Fibroblast of pulmonary artery (primary cell): ENCODE measurements at regions not wholly inside any gene's neighbourhood (a gene's known extent, or its start where the extent isn't known, plus 50 kb on each side); places are given as distances from the start of the nearest gene placed in this dataset.
A peak's percentile ranks its signal among the peaks of the same experiment; 100 is the strongest.
"Not testable (repeated sequence)": the region's sequence is repeated elsewhere in the genome, so short reads cannot be mapped to it uniquely, and the experiment has no call there.

ENCODE experiments used
- DNase-seq: peaks from one replicate; pipeline ENCODE4 v3.0.0-alpha.2; 2010; ENCODE audit warnings: low read depth
- H3K4me3 ChIP-seq: replicated peaks from 2 replicates; pipeline ENCODE4 v1.5.1; 2011; ENCODE audit warnings: low read depth, mild to moderate bottlenecking, control low read depth, low read length, moderate library complexity
- CTCF ChIP-seq: IDR thresholded peaks from 2 replicates; pipeline ENCODE4 v1.5.1; 2011; ENCODE audit warnings: mild to moderate bottlenecking, control low read depth, low read length, inconsistent platforms; ENCODE audit errors: missing control alignments

GRCh38 chr13:64480211-64480610 is 2749.9 kb downstream of the PCDH9 start:
- DNase-seq: no peak
- H3K4me3 ChIP-seq: no peak overlapping the region
- no peak for TF ChIP-seq CTCF

- TF ChIP-seq CTCF: no peak
- no peak for DNase-seq
- no peak overlapping the region for H3K4me3 ChIP-seq
Observed at GRCh38 chr13:64477146-64477545, 2753.0 kb downstream of the PCDH9 start.

GRCh38 chr13:64476041-64476568 is 2754.0 kb downstream of the PCDH9 start:
- DNase-seq, H3K4me3 ChIP-seq: not testable (repeated sequence)

GRCh38 chr13:64471916-64472315 is 2758.2 kb downstream of the PCDH9 start:
- TF ChIP-seq CTCF: peak; percentile 56
- DNase-seq: peak; percentile 73
- H3K4me3 ChIP-seq: no peak overlapping the region

GRCh38 chr13:64470751-64471150 is 2759.4 kb downstream of the PCDH9 start:
- no peak for TF ChIP-seq CTCF
- no peak for DNase-seq
- no peak overlapping the region for H3K4me3 ChIP-seq

GRCh38 chr13:64459778-64460177 is 2770.4 kb downstream of the PCDH9 start:
- TF ChIP-seq CTCF: no peak
- H3K4me3 ChIP-seq: no peak overlapping the region
- DNase-seq: no peak

- DNase-seq: peak; percentile 73
Observed at GRCh38 chr13:64457976-64458375, 2772.2 kb downstream of the PCDH9 start.

More at GRCh38 chr13:64457976-64458375, 2772.2 kb downstream of the PCDH9 start:
- no peak for TF ChIP-seq CTCF
- H3K4me3 ChIP-seq: no peak overlapping the region
